ENCODE measurements at regions not wholly inside any gene's neighbourhood (a gene's known extent, or its start where the extent isn't known, plus 50 kb on each side); places are given as distances from the start of the nearest gene placed in this dataset.

DNA sequence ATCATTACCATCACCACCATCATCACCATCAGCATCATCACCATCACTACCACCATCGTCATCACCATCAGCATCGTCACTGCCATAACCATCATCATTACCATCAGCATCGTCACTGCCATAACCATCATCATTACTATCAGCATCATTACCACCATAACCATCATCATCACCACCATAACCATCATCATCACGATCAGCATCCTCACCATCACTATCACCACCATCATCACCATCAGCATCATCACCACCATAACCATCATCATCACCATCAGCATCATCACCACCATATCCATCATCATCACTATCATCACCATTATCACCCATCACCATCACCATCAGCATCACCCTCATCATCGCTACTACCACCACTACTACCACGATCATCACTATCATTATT is 493.9 kb upstream of the TBX3 start:
- no peak for TF ChIP-seq FOXK2 (IDR thresholded peaks at IDR 0.05)
- TF ChIP-seq CTBP1 (IDR thresholded peaks at IDR 0.05; ENCODE audit: borderline replicate concordance): no peak
- no peak for TF ChIP-seq NFRKB (IDR thresholded peaks at IDR 0.05)
- no peak for TF ChIP-seq ZNF384 (IDR thresholded peaks at IDR 0.05)
